ENCODE measurements at regions not wholly inside any gene's neighbourhood (a gene's known extent, or its start where the extent isn't known, plus 50 kb on each side); places are given as distances from the start of the nearest gene placed in this dataset.
"Not testable (repeated sequence)": the region's sequence is repeated elsewhere in the genome, so short reads cannot be mapped to it uniquely, and the experiment has no call there.

DNA sequence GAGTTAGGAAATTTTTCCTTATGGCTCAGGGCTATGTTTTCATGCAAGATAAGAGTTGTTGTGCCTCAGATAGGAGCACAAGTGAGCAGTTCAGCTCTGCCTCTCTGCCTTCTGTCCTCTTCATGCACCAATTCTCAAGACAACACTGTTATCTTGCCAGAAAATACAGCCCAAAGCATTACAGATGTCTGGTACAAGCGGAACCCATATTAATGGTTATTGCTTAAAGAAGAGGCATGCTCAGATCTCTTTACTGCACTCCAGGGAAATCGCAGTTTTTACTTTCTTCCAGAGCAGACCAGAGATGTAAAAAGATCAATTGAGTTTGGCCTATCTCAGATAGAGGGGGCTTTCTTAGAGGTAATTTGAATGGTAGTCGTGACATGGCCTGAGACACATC lies 361.6 kb upstream of the WWC1 start:
- TF ChIP-seq, protein P1, sequence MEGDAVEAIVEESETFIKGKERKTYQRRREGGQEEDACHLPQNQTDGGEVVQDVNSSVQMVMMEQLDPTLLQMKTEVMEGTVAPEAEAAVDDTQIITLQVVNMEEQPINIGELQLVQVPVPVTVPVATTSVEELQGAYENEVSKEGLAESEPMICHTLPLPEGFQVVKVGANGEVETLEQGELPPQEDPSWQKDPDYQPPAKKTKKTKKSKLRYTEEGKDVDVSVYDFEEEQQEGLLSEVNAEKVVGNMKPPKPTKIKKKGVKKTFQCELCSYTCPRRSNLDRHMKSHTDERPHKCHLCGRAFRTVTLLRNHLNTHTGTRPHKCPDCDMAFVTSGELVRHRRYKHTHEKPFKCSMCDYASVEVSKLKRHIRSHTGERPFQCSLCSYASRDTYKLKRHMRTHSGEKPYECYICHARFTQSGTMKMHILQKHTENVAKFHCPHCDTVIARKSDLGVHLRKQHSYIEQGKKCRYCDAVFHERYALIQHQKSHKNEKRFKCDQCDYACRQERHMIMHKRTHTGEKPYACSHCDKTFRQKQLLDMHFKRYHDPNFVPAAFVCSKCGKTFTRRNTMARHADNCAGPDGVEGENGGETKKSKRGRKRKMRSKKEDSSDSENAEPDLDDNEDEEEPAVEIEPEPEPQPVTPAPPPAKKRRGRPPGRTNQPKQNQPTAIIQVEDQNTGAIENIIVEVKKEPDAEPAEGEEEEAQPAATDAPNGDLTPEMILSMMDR (IDR thresholded peaks at IDR 0.05; ENCODE audit: insufficient read depth, low read length): no peak
- H3K4me3 ChIP-seq (ENCODE audit: low read depth, low read length): no peak overlapping the region
- DNase-seq (ENCODE audit: low read depth): no peak

DNA sequence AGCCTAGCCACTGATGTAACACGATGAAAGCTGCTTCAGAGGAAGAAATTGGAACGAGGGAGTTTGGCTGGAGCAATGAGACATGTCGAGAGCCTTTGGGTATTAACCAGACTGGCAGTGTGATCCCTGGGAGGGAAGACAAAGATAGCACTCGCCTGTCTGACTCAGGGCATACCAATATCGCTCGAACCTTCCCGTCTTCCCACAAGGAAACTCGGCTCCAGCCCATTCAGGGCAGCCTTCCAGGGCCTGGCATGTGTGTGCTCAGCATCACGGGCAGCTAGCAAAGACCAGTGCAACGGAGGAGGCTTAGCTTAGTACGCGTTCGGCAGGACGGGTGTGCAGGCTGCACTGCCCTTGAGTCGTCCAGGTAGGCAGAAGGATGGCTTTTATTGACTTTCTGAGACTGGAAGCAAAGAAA lies 356.9 kb upstream of the WWC1 start:
- peak; percentile 84 for DNase-seq (ENCODE audit: low read depth)
- H3K4me3 ChIP-seq (ENCODE audit: low read depth, low read length): no peak overlapping the region
- TF ChIP-seq, protein P1 (IDR thresholded peaks at IDR 0.05; ENCODE audit: insufficient read depth, low read length): no peak

- DNase-seq (ENCODE audit: low read depth): no peak
- no peak overlapping the region for H3K4me3 ChIP-seq (ENCODE audit: low read depth, low read length)
- TF ChIP-seq, protein P1 (IDR thresholded peaks at IDR 0.05; ENCODE audit: insufficient read depth, low read length): no peak
Observed at GRCh38 chr5:167936022-167936421, 355.4 kb upstream of the WWC1 start.

GRCh38 chr5:167936944-167937634 lies 354.4 kb upstream of the WWC1 start:
- TF ChIP-seq, protein P1 (IDR thresholded peaks at IDR 0.05; ENCODE audit: insufficient read depth, low read length): no peak
- no peak overlapping the region for H3K4me3 ChIP-seq (ENCODE audit: low read depth, low read length)
- no peak for DNase-seq (ENCODE audit: low read depth)

DNA sequence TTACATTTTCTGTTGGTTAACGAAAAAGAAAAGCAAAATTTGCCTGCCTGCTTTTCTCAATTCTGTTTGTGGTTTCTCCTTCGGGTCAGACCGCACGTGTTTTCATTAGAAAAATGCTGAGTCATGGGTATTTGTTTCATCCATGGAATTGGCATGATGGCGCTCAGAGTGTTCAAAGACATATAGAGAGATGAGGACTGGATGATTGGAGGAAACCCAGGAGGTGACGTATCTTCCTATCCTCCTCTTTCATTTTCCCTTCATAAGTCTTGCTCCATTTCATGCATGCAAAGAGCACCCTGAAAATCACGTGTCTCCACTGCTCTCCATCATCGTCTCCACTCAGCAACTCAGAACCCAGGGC lies 353.8 kb upstream of the WWC1 start:
- no peak overlapping the region for H3K4me3 ChIP-seq (ENCODE audit: low read depth, low read length)
- peak; percentile 45 for DNase-seq (ENCODE audit: low read depth)
- TF ChIP-seq, protein P1 (IDR thresholded peaks at IDR 0.05; ENCODE audit: insufficient read depth, low read length): no peak

GRCh38 chr5:167939686-167940085 lies 351.8 kb upstream of the WWC1 start:
- TF ChIP-seq, protein P1 (IDR thresholded peaks at IDR 0.05; ENCODE audit: insufficient read depth, low read length): no peak
- no peak overlapping the region for H3K4me3 ChIP-seq (ENCODE audit: low read depth, low read length)
- DNase-seq (ENCODE audit: low read depth): no peak

DNA sequence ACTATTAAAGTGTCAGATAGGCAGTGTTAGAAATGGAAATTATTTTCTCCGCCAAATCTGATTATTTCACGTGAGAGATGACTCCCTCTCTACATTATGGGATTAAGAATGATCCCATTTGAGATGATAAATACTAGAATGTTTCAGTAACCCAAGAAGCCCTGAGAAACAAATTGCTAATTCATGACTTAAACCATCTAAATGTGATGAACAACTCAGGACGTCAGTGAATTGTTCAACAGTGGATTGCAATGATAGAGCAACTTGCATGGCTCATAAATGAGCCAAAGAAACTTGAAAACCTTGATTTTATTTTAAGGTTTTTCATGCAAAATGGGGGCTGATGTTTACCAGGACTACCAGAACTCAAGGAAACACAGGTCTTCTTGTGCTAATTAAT lies 350.5 kb upstream of the WWC1 start:
- H3K4me3 ChIP-seq (ENCODE audit: low read depth, low read length): no peak overlapping the region
- TF ChIP-seq, protein P1 (IDR thresholded peaks at IDR 0.05; ENCODE audit: insufficient read depth, low read length): no peak
- no peak for DNase-seq (ENCODE audit: low read depth)

DNA sequence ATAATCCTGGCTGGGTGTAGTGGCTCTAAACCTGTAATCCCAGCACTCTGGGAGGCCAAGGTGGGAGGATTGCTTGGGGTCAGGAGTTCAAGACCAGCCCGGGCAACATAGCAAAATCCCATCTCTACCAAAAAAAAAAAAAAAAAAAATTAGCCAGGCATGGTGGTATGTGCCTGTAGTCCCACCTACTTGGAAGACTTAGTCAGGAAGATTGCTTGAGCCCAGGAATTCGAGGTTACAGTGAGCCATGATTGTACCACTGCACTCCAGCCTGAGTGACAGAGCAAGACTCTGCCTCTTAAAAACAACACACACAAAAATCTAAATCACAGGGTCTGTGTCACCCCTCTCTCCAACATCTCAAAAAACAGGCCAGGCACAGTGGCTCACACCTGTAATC lies 349.9 kb upstream of the WWC1 start:
- DNase-seq (ENCODE audit: low read depth); H3K4me3 ChIP-seq (ENCODE audit: low read depth, low read length): not testable (repeated sequence)
